GM21786 (cell line): ENCODE measurements at regions not wholly inside any gene's neighbourhood (a gene's known extent, or its start where the extent isn't known, plus 50 kb on each side); places are given as distances from the start of the nearest gene placed in this dataset.
A peak's percentile ranks its signal among the peaks of the same experiment; 100 is the strongest.

Source experiments
- ATAC-seq: cut with Tn5 transposase; IDR thresholded peaks from one replicate; pipeline ENCODE4 v1.9.1; 2021; ENCODE audit not compliant: unreplicated experiment

DNA sequence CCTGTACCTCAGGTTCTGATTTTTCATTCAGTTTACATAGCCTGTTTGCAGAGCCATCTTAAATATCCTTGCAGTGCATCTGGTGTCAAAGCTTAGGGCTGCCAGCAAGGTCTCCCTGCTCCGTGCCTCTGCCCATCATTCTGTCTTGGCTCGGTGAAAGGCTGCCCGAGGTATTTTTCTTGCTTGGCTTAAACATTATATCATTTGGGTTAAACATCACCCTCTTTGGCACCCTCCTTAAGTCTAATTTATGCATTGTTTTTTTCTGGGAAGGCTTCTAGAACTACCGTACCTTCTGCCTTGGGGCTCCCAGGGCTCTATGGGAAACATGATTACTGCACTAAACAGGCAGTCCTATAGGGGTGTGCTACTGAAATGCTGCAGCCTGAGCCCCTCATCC, 158.6 kb upstream of the CELF4 start:
- ATAC-seq, result no peak

DNA sequence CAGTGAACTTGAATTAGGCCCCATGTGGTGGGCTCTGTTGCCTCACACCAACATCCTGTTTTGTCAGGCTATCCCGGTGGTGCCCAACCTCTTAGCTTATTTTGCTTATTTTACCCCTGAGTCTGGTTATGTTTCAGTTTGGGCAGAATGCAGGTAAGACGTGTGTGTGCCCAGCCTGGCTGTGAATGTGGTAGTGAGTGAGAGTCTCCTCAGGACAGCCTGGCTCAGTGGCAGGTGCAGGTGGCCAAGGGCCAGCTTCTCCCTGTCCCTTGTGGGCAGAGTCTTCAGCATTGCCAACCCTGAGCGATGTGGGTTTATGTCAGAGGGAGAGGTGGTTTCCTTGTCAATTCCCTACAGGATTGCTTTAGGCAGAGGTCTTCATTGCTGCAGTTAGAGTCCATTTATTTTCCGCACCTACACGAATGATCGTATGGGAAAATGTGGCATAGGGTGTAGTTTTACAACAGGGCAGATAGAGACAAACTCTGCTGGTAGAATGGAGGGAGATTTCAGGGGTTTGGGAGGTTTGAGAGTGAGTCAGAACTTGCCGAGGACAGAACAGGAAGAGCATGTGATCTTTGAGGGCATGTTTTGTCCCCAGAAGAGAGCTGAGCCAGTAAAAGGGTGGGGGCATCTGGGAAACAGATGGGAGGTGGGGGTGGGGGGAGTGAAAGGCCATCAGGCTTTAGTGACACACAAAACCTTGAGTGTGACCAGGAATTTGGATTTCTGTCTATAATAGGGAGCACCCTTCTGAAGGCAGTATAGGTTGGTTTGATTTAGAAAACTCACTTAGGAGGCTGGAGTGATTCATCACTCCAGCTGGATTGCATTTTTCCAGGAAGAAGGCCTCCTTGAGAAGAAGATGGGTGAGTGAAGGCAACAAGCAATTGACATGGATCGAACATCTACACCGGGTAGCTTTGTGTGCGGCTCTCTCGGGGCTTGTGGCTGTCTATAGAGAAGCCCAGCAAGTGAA, 156.2 kb upstream of the CELF4 start:
- no peak for ATAC-seq

DNA sequence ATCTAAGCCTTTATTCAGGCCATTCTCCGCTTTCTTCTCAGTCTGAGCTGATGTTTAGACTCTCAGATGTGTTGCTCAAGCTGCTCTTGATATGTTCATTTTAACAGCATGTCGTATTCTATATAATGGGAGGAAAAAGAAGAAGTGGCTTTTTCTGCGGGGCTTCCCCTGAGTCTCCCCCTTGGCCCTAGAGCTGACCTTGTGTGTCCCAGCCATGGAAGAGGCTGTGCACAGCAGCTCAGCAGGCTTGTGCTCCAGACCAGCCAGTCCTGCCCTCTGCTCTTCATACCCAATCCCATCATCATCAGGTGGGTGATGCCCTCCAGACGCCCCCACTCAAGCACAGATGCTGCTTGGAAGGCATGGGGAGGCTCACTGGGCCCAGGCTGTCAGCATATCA, 155.1 kb upstream of the CELF4 start:
- ATAC-seq, result peak; percentile 50

DNA sequence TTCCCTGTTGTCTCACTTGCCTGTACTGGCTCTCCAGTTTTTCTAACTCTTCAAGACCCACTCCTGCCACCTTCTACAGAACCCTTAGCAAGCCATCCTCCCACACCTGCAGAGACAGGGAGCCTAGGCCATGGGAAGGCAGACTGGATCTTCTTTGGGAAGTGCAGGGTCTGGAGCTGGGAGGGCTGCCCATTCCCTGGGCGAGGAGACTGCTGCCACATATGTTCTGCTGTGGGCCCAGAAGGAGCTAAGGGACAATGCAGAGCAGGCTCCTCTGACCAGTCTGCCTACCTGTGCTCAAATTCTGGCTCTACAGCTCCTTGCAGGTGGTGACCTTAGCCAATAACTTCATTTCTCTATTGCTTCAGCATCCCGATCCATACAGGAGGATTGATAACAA, 152.1 kb upstream of the CELF4 start:
- ATAC-seq, result no peak

DNA sequence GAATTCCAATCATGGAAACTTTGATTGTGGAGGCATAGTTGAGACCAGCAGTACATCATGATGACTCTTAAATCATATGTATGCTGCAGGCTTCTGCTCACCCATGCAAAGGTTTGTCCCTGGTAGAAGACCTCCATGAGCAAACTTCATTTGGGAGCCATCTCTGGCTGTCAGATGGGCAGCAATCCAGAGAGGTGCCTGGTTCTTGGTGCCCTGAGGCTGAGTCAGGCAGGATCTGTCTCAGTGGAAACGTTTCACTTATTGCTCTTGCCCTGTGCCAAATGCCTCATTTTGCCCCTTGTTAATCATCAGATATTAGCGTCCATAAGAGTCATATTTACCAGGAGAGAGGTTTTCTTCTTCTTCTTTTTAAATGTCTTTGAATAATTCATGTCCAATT, 151.5 kb upstream of the CELF4 start:
- no peak for ATAC-seq

DNA sequence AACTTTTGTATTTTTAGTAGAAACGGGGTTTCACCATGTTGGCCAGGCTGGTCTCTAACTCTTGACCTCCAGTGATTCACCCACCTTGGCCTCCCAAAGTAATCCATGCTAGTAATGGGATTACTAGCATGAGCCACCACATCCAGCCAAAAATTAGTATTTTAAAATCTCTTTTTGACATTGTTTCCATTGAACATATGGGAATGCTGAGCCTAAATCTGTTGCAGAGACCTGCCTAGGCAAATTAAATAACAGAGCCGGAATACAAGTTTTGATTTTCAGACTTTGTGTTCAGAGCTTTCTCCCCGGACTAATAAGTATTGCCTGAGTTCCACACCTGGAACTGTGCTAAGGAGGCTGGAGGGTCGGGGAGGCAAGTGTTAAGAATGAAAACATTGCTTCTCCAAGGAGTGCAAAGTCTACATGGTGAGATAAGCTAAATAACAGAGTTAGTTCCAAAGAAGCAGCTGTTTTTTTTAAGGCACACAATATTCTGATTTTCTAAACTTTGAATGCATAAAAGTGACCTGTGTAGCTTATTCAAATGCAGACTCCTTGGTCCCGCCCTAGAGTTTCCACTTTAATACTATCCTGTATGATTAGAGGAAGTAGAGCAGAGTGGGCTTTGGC, 150.6 kb upstream of the CELF4 start:
- no peak for ATAC-seq

DNA sequence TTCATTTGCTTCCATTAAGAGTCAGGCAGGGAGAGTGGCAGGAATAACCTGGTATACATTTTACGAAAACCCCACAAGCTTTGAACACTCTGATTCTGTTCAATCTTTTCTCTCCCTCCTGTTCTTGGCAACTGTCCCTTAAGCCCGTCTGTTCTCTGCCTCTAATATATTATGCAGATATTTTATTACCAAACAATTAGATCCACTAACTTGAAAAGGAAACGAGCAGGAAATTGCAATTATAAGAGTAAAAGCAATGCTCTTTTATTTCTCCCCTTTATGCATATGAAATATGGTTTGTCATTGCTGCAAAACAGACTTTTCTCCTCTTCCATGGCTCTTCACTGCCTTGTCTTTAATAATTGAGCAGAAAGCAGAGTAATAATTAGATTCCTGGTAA, 149.1 kb upstream of the CELF4 start:
- no peak for ATAC-seq

DNA sequence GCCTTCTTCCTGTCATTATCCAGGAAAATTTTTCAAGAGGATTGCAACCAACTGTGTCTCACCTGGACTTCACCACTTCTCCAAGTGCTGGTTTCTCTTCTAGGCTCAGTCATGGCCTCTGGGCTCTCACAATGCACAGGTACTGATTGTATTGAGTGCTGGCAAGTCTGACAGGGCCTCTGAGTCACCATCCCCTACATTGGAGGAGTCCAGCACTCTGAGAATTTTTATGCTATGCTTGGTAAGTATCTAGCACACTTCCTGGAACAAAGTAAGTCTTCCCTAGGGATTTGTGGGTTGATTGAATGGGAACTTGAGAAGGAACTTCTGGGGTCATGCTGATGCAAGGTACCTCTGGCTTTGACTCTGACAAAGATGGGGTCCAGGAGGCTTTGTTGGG, 147.2 kb upstream of the CELF4 start:
- no peak for ATAC-seq

DNA sequence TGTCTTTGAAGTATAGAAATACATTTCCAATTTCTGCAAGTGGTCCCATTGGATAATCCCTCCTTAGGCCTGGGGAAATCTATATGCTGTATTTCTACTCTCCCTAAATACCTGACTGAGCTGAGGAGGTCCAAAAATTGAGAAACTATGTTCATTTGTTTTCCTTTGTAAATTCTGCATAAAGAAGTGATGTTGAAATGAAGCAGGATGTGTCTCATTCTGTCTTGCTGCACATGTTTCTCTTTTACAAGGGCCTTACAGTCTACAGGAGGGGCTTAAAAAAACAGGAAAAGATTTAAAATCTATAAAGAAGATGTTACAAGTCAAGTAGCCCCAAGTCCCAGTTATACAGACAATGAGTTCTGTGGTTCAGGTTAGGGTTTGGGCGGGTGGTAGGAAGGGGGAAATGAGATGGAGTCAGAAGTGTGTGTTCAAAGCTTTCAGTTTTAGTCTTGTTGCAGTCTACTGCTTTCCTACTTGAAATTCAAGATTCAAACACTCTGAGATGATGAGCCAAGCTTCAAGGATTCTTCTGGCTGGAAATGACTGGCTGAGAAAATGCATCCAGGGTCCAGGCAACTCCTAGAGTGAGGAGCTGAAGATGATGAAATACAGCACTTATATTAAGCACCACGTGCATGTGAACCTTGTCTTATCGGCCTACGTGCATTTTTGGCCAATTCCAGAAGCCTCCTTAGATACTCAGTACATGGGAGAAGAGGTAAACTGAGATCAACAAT, 146.3 kb upstream of the CELF4 start:
- ATAC-seq, result no peak

DNA sequence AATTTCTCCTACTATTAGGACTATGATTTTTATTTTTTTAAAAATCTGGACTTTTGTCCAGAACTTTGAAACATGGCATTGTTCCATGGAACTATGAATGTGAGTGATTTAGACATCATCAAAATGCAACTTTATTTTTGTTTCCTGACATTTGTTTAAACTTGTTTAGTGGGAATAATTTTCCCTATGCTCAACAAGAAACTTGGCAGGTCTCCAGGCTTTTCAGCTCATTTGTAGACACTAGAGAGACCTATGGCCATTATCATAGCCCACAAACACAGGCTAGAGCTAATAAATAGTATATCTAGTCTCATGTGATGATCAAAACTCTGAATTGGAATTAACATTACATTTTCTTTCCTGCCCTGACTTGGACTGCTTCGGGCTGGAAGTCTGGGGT, 145.1 kb upstream of the CELF4 start:
- ATAC-seq, result no peak

DNA sequence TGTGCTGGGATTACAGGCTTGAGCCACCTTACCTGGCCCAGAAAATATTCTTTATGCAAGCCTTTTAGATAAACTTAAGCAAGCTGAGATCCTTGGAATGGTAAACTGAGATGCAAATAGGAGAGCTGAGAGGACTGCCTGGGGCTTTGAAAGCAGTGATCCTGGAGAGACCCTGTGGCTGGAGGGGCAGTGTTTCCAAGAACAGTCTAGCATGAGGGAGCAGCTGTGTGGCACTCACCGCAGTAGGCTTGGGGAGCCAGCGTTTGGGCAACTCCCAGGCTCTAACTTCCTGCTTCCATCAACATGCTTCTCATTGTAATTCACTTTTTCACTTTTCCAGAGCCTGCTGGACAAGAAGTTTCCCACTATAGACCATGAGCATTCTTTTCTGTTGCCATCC, 144.1 kb upstream of the CELF4 start:
- ATAC-seq, result no peak

DNA sequence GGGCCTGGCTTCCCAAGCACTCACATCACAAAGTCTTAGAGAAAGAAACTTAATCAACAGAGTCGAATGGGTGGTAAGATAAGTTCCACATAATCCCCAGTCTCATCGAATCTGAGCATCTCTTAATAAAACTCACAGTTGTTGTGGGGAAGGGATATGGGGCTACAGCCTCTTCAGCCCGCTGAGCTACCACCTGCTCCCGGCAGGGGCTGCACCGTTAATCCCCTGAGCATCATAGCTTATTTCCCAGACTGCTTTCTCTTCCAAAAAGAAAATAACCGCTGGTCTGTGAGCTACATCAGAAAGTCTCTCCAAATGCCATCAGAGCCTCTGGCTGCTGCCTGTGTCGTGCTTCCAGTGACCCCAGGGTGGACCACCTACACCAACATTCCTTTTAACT, 139.4 kb upstream of the CELF4 start:
- ATAC-seq, result no peak

DNA sequence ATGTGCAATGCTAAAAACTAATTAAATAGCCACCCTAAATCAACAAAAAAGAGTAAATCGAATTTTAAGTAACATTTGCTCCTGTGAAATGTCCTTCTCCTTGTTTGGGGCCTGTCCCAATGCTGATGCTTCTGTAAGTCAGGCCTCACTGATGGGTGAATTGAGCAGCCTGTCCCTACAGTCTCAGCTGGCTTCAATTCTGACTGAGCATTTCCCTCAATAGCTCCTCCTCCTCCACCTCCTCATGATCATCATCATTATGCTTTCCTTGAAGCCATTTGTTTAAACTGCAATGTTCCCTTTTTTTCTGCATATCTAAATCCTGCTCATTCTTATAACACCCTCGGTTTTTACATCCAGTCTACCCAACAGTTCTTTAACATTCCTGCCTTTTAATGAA, 137.2 kb upstream of the CELF4 start:
- no peak for ATAC-seq

DNA sequence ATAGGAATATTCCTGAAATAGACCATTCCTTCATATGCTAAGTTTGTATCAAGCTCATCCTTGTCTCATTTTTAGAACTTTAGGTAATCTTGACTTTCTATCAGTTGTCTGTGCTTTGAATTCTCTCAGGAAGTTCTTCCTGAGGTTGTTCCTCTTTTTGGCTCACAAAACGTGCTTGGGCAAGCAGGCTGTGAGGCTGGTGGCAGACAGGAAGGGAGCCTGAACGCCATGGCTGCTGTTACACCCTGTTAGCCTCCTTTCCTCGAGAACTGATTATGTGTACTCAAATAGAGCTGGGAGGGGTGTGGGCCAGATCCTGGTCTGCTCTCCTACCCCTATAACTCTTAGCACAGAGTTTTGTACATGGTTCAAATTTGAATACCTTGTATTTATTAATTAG, 136.4 kb upstream of the CELF4 start:
- no peak for ATAC-seq

DNA sequence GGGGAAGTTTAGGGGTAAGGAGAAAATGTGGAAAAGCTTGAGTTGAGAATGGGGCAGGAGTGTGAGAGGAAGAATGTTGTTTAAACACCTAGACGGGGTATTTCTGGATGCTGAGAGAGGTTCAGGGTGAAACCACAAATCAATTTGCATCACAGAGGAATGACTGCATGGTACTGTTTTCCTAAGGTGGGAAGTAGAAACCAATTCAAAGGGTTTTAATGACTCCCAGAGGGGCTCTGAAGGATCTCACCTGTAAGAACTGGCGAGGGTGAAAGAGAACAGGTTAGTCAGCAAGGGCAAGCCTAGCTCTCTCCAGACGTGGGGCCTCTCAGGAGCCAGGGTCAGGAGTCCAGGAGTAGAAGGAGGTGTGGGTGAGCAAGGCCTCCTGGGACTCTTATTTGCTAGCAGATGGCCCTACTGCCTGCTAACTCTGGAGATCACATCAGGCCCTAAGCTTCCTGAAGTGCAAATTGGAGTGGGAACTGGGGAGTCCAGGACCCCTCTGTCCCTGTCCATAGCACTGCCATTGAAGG, 133.0 kb upstream of the CELF4 start:
- no peak for ATAC-seq

DNA sequence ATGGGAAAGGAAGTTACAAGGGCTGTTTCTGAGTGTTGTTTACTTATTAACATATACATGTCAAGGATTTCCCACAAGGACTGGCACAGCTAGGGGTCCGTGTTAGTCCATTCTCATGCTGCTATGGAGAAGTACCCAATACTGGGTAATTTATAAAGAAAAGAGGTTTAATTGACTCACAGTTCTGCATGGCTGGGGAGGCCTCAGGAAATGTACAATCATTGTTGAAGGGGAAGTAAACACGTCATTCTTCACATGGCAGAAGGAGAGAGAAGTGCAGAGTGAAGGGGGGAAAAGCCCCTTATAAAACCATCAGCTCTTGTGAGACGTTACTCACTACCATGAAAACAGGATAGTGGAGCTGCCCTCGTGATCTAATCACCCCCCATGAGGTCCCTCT, 128.9 kb upstream of the CELF4 start:
- no peak for ATAC-seq

DNA sequence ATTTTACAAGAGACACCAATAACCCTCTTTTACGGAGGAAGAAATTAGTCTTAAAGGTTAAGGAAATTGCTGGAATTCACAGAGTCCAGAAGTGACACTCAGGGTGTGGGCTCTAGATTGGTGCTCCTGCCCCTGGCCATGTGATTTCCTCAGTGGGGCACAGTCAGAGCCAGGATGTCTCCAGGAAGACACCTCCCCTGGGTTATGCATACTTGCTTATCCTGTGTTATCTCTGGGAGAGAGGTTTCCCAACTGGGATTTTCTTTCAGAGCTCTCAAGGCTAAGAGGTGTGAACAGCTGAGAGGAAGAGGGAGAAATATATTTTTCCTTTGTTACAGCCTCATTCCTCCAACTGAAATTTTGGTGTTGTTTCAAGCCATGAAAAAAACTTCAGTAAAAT, 125.6 kb upstream of the CELF4 start:
- no peak for ATAC-seq

DNA sequence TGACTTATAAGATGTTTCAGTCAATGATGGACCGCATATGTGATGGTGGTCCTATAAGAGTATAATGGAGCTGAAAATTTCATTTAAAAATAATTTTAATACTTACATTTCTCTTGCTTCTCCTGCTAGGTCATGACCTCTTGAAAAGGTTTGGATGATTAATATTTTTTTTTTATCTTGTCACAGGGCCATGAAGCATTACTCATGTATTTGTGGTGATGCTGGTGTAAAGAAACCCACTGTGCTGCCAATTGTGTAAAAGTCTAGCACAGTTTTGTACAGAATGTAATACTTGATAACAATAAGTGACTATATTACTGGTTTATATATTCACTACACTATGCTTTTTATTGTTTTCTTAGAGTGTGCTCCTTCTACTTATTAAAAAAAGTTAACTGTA, 124.2 kb upstream of the CELF4 start:
- no peak for ATAC-seq

DNA sequence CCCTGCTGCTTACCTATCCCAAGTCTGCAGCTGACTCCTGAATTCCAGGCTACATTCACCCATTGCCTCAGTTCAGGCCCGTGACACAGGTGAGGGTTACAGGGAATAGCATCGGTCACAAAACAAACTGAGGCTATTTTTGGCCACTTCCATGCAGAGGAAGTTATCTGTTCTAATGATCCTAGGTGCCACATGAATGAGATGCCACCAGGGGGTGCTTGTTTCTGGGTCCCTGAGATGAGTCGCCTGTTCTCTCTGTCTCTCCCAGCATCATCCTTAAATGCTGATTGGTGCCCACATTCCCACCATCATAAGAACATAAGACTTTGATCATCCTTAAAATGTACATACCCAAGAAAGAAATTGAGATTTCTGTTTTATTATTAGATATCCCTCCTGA, 119.0 kb upstream of the CELF4 start:
- no peak for ATAC-seq

DNA sequence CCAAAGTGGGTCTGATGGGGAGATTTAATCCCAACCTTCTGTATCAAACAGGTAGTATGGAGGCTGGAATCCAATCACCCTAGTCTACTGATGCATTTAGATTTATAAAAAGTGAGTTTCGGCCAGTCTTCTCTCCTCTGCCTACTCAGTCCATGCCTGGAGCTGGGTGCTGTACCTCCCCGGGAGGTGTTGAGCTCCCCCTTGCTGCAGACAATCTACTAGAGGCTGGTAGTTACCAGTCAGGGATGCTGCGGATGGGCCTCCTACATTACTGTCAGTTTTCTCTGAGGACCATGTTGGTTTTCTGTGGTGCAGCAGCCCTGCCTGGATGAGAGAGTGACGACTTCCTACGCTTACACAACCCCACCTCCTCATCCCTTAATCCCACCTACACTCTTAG, 118.6 kb upstream of the CELF4 start:
- no peak for ATAC-seq

DNA sequence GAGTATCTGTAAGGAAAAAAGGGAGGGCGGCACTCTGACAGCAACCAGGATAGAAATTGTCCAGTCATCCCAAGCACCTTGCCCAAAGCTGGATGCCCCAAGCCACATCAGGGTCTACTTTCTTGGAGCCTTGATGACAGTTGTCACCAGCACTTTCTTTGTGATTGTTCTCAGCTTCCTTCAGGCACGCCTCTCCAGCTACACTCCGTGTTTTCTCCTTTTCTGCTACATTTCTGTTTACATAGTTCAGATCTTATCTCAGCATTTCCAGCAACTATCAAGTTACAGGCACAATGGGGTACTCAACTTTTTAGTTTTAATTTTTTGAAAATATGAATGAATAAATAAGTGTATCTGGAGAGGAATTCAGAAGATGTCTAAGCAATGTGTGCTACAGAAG, 115.3 kb upstream of the CELF4 start:
- no peak for ATAC-seq

DNA sequence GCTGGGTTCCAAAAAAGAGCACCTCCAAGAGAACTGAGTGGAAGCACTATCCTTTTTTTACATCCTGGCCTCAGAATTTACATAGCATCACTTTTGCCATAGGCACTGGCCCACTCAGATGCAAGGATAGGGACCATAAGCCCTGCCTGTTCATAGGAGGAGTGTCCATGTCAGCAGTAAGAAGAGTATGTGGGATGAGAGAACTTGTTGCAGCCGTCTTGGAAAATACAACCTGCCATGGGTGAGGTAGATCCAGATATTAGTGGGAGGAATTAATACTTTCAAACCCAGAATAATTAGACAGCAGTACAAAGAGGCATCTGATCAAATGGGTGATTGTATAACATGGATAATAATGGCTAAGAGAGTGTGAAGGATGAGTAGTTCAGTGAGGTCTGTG, 110.7 kb upstream of the CELF4 start:
- ATAC-seq, result no peak
